Keratinocyte (primary cell): ENCODE measurements at regions not wholly inside any gene's neighbourhood (a gene's known extent, or its start where the extent isn't known, plus 50 kb on each side); places are given as distances from the start of the nearest gene placed in this dataset.

Experiments
- DNase-seq: peaks from one replicate; pipeline ENCODE4 v3.0.0-alpha.2; 2011; ENCODE audit warnings: low read depth, missing footprints, low spot score
- FAIRE-seq: peaks from 2 replicates; lab custom pipeline; 2011; peaks lifted over from hg19 to GRCh38; lab: Jason Lieb, UNC
- H2AFZ ChIP-seq: 2 replicates; pipeline ENCODE4 v1.6.0; 2012; ENCODE audit warnings: low read length, control low read depth, inconsistent platforms; ENCODE audit not compliant: control insufficient read depth
- H3K27ac ChIP-seq: 2 replicates; pipeline ENCODE4 v1.5.1; 2011; ENCODE audit warnings: low read length; ENCODE audit not compliant: control insufficient read depth, insufficient read depth
- H3K27me3 ChIP-seq: 3 replicates; pipeline ENCODE4 v1.6.0; 2011; ENCODE audit warnings: low read length; ENCODE audit not compliant: control insufficient read depth, insufficient read depth; ENCODE audit errors: extremely low read depth
- H3K36me3 ChIP-seq, 2 experiments: 2 replicates in 1 of 2; 3 replicates in 1 of 2; pipeline ENCODE4 v1.5.1; 2011; ENCODE audit warnings: low read length in 2 of 2, mild to moderate bottlenecking in 1 of 2; ENCODE audit not compliant: control insufficient read depth in 2 of 2, insufficient read depth in 2 of 2; ENCODE audit errors: extremely low read depth in 1 of 2
- H3K4me1 ChIP-seq: 3 replicates; pipeline ENCODE4 v1.5.1; 2011; ENCODE audit warnings: low read length; ENCODE audit not compliant: control insufficient read depth, insufficient read depth; ENCODE audit errors: extremely low read depth
- H3K4me2 ChIP-seq: 3 replicates; pipeline ENCODE4 v1.6.0; 2011; ENCODE audit warnings: low read depth, low read length; ENCODE audit not compliant: control insufficient read depth, insufficient read depth; ENCODE audit errors: extremely low read depth
- H3K4me3 ChIP-seq, 3 experiments: fragments of 200-600 bp in 1 of 3; sonication (generic) in 1 of 3; 2 replicates in 2 of 3; 3 replicates in 1 of 3; pipeline ENCODE4 v1.5.1; 2011 to 2016; ENCODE audit warnings: low read length in 3 of 3, mild to moderate bottlenecking in 3 of 3, control low read depth in 2 of 3, inconsistent platforms in 1 of 3, low read depth in 1 of 3, mixed read lengths in 1 of 3, mixed run types in 1 of 3, moderate library complexity in 1 of 3; ENCODE audit not compliant: control insufficient read depth in 2 of 3, insufficient read depth in 2 of 3; ENCODE audit errors: extremely low read depth in 1 of 3
- H3K79me2 ChIP-seq: 2 replicates; pipeline ENCODE4 v1.6.0; 2012; ENCODE audit warnings: low read length; ENCODE audit not compliant: control insufficient read depth, insufficient read depth
- H3K9ac ChIP-seq: 3 replicates; pipeline ENCODE4 v1.6.0; 2011; ENCODE audit warnings: low read length; ENCODE audit not compliant: control insufficient read depth, insufficient read depth; ENCODE audit errors: extremely low read depth
- H3K9me1 ChIP-seq: 3 replicates; pipeline ENCODE4 v1.6.0; 2011; ENCODE audit warnings: low read length; ENCODE audit not compliant: control insufficient read depth, insufficient read depth; ENCODE audit errors: extremely low read depth
- H3K9me3 ChIP-seq: 2 replicates; pipeline ENCODE4 v1.5.1; 2012; ENCODE audit warnings: low read depth, low read length; ENCODE audit not compliant: control insufficient read depth
- H4K20me1 ChIP-seq: 3 replicates; pipeline ENCODE4 v1.6.0; 2011; ENCODE audit warnings: low read length; ENCODE audit not compliant: control insufficient read depth, insufficient read depth; ENCODE audit errors: extremely low read depth
- CTCF ChIP-seq, 3 experiments: IDR thresholded peaks in 1 of 3; conservative IDR thresholded peaks in 1 of 3; optimal IDR thresholded peaks in 1 of 3; 2 replicates in 2 of 3; 3 replicates in 1 of 3; pipeline versions ENCODE3 to v1.5.1; 2011; ENCODE audit warnings: low read length in 3 of 3, mild to moderate bottlenecking in 3 of 3, moderate library complexity in 2 of 3, control low read depth in 1 of 3, inconsistent platforms in 1 of 3; ENCODE audit not compliant: insufficient read depth in 2 of 3; ENCODE audit errors: extremely low read depth in 1 of 3
- EZH2 ChIP-seq: IDR thresholded peaks from one replicate; pipeline ENCODE4 v1.6.1; 2012; ENCODE audit warnings: inconsistent platforms, mild to moderate bottlenecking, low read length, moderate library complexity
- dilution Hi-C: fragments of 300-500 bp; cut with MboI; formaldehyde crosslinking; loops from one replicate; pipeline ENCODE4 v1.7.0; 2020; ENCODE audit warnings: low sequenced_read_pairs; ENCODE audit not compliant: extremely low pct_ligation_motif_present

GRCh38 chr4:1489639-1489995 lies 83.4 kb upstream of the NKX1-1 start:
- Histone ChIP-seq H4K20me1 (no peaks in the 10 kb centered on the region), H3K27me3 (peaks cover 3% of the 10 kb centered on the region), H3K9me3 (peaks cover 2% of the 10 kb centered on the region), H3K79me2 (no peaks in the 10 kb centered on the region), H3K27ac (no peak overlapping the region), H3K9me1 (no peaks in the 10 kb centered on the region), H3K9ac (no peak overlapping the region), H3K4me3 (no peak overlapping the region), H3K4me2 (no peak overlapping the region), H3K4me1 (no peaks in the 10 kb centered on the region), H2AFZ (no peak overlapping the region), H3K36me3 (no peaks in the 10 kb centered on the region)
- TF ChIP-seq CTCF (optimal IDR thresholded peaks at IDR 0.05 in 1 of 3, IDR thresholded peaks at IDR 0.05 in 1 of 3, conservative IDR thresholded peaks at IDR 0.05 in 1 of 3; ENCODE audit: extremely low read depth in 1 of 3, insufficient read depth in 2 of 3, low read length in 3 of 3) = no peak
- no peak for TF ChIP-seq EZH2
- dilution Hi-C loops = no loop called here
- no peak for FAIRE-seq
- no peak for DNase-seq

GRCh38 chr4:1488831-1489638 lies 82.8 kb upstream of the NKX1-1 start:
- TF ChIP-seq EZH2 (no peak), CTCF (optimal IDR thresholded peaks at IDR 0.05 in 1 of 3, IDR thresholded peaks at IDR 0.05 in 1 of 3, conservative IDR thresholded peaks at IDR 0.05 in 1 of 3; ENCODE audit: extremely low read depth in 1 of 3, insufficient read depth in 2 of 3, low read length in 3 of 3) (no peak)
- Histone ChIP-seq H3K4me2 (no peak overlapping the region), H3K36me3 (no peaks in the 10 kb centered on the region), H3K79me2 (no peaks in the 10 kb centered on the region), H3K4me3 (no peak overlapping the region), H3K27ac (no peak overlapping the region), H4K20me1 (no peaks in the 10 kb centered on the region), H2AFZ (no peak overlapping the region), H3K9me1 (no peaks in the 10 kb centered on the region), H3K9ac (no peak overlapping the region), H3K4me1 (no peaks in the 10 kb centered on the region), H3K9me3 (peaks cover 2% of the 10 kb centered on the region), H3K27me3 (peaks cover 3% of the 10 kb centered on the region)
- DNase-seq (no peak), FAIRE-seq (no peak)
- dilution Hi-C loops = no loop called here
